OCI-LY7 (cell line): ENCODE measurements at regions not wholly inside any gene's neighbourhood (a gene's known extent, or its start where the extent isn't known, plus 50 kb on each side); places are given as distances from the start of the nearest gene placed in this dataset.
"Not testable (repeated sequence)": the region's sequence is repeated elsewhere in the genome, so short reads cannot be mapped to it uniquely, and the experiment has no call there.

Source experiments
- BruUV-seq: library from RNA; stranded (reverse); fragments of 400-500 nt; replicated peaks from 2 replicates; lab custom pipeline; 2021; lab: Mats Ljungman, UMichigan
- CTCF ChIA-PET: fragments of 300-600 bp; sonication (Branson Sonifier 250); formaldehyde crosslinking; loops from one replicate; lab custom pipeline; 2022; ENCODE audit warnings: antibody characterized with exemption; ENCODE audit not compliant: unreplicated experiment; lab: Charles Lee
- POLR2A ChIA-PET: fragments of 300-600 bp; sonication (Branson Sonifier 250); formaldehyde crosslinking; loops from one replicate; lab custom pipeline; 2022; ENCODE audit warnings: antibody characterized with exemption; lab: Charles Lee
- DNase-seq: peaks from one replicate; pipeline ENCODE4 v3.0.0-alpha.2; 2015; ENCODE audit warnings: low spot score
- H2AFZ ChIP-seq: fragments of 200-600 bp; sonication (generic), shearing (Covaris generic); 2 replicates; pipeline ENCODE4 v1.6.1; 2014; ENCODE audit warnings: mild to moderate bottlenecking, antibody characterized with exemption, low read length, moderate library complexity
- H3K27ac ChIP-seq: fragments of 200-600 bp; sonication (generic); 2 replicates; pipeline ENCODE4 v1.5.1; 2014; ENCODE audit warnings: mixed run types, low read depth, mild to moderate bottlenecking, moderate library complexity, low read length, inconsistent platforms; ENCODE audit not compliant: poor library complexity, severe bottlenecking
- H3K36me3 ChIP-seq: fragments of 200-600 bp; sonication (generic); 2 replicates; pipeline ENCODE4 v1.6.1; 2014; ENCODE audit warnings: mild to moderate bottlenecking, antibody characterized with exemption, low read length, moderate library complexity, mixed read lengths; ENCODE audit not compliant: insufficient read depth
- H3K4me1 ChIP-seq: fragments of 200-600 bp; sonication (generic); 2 replicates; pipeline ENCODE4 v1.5.1; 2014; ENCODE audit warnings: mild to moderate bottlenecking, low read length; ENCODE audit not compliant: insufficient read depth, poor library complexity, severe bottlenecking
- H3K4me2 ChIP-seq: fragments of 200-600 bp; sonication (generic); 2 replicates; pipeline ENCODE4 v1.6.1; 2014; ENCODE audit warnings: mild to moderate bottlenecking, low read length
- H3K4me3 ChIP-seq: fragments of 200-600 bp; sonication (generic); 2 replicates; pipeline ENCODE4 v1.5.1; 2014; ENCODE audit warnings: mild to moderate bottlenecking, low read depth, low read length; ENCODE audit not compliant: poor library complexity, severe bottlenecking
- H3K79me2 ChIP-seq: fragments of 200-600 bp; sonication (generic); 2 replicates; pipeline ENCODE4 v1.6.1; 2016; ENCODE audit warnings: low read depth, mild to moderate bottlenecking, low read length, moderate library complexity, mixed read lengths; ENCODE audit not compliant: insufficient read depth
- H3K9me2 ChIP-seq: fragments of 200-600 bp; sonication (generic); 2 replicates; pipeline ENCODE4 v1.6.1; 2016; ENCODE audit warnings: mild to moderate bottlenecking, low read length, mixed read lengths; ENCODE audit not compliant: insufficient read depth
- H3K9me3 ChIP-seq: fragments of 200-600 bp; sonication (generic); 2 replicates; pipeline ENCODE4 v1.6.1; 2014; ENCODE audit warnings: mild to moderate bottlenecking, mixed run types, low read length, mixed read lengths
- H4K20me1 ChIP-seq: fragments of 200-600 bp; sonication (generic); 2 replicates; pipeline ENCODE4 v1.6.1; 2014; ENCODE audit warnings: mild to moderate bottlenecking, antibody characterized with exemption, low read length, moderate library complexity, mixed read lengths; ENCODE audit not compliant: insufficient read depth
- EZH2phosphoT487 ChIP-seq: fragments of 200-600 bp; sonication (generic); IDR thresholded peaks from 2 replicates; pipeline ENCODE4 v1.6.1; 2018; ENCODE audit warnings: low read depth, borderline replicate concordance, mild to moderate bottlenecking, mixed run types, antibody characterized with exemption, low read length, moderate library complexity, mixed read lengths
- intact Hi-C: fragments of 100-400 bp; cut with micrococcal nuclease; formaldehyde crosslinking; loops from one replicate; pipeline ENCODE4 v1.10.0; 2022; ENCODE audit not compliant: unreplicated experiment
- TF ChIP-seq, protein P1 (sequence below): fragments of 200-600 bp; sonication (generic); conservative IDR thresholded peaks from 2 replicates; pipeline ENCODE4 v1.5.1; 2014; ENCODE audit warnings: mild to moderate bottlenecking, antibody characterized with exemption, low read length, moderate library complexity, mixed read lengths

- no peaks in the 10 kb centered on the region for H3K9me2 ChIP-seq
- H3K4me1 ChIP-seq: no peaks in the 10 kb centered on the region
- H4K20me1 ChIP-seq: no peaks in the 10 kb centered on the region
- intact Hi-C loops: no loop called here
- TF ChIP-seq EZH2phosphoT487: no peak
- TF ChIP-seq, protein P1, sequence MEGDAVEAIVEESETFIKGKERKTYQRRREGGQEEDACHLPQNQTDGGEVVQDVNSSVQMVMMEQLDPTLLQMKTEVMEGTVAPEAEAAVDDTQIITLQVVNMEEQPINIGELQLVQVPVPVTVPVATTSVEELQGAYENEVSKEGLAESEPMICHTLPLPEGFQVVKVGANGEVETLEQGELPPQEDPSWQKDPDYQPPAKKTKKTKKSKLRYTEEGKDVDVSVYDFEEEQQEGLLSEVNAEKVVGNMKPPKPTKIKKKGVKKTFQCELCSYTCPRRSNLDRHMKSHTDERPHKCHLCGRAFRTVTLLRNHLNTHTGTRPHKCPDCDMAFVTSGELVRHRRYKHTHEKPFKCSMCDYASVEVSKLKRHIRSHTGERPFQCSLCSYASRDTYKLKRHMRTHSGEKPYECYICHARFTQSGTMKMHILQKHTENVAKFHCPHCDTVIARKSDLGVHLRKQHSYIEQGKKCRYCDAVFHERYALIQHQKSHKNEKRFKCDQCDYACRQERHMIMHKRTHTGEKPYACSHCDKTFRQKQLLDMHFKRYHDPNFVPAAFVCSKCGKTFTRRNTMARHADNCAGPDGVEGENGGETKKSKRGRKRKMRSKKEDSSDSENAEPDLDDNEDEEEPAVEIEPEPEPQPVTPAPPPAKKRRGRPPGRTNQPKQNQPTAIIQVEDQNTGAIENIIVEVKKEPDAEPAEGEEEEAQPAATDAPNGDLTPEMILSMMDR: no peak
- ChIA-PET POLR2A (interaction anchor here (0.5 kb wide), 1 partner anchor 76 kb away, joined by 3 read pairs; no protein-coding TSS in a partner anchor), CTCF (no interaction called here)
- no TSS peak for BruUV-seq
- DNase-seq: no peak
- H3K36me3 ChIP-seq: no peaks in the 10 kb centered on the region
- no peak overlapping the region for H3K4me2 ChIP-seq
- H2AFZ ChIP-seq: no peak overlapping the region
- no peak overlapping the region for H3K4me3 ChIP-seq
- no peaks in the 10 kb centered on the region for H3K79me2 ChIP-seq
- H3K27ac ChIP-seq: no peak overlapping the region
- no peaks in the 10 kb centered on the region for H3K9me3 ChIP-seq
These were observed 321.1 kb upstream of the NT5E start for GRCh38 chr6:85128781-85129180.

- BruUV-seq, H3K4me1 ChIP-seq, CTCF ChIA-PET, H3K36me3 ChIP-seq, H3K4me3 ChIP-seq, intact Hi-C loops, H3K9me3 ChIP-seq, H3K27ac ChIP-seq, H3K9me2 ChIP-seq, H4K20me1 ChIP-seq, H3K79me2 ChIP-seq, DNase-seq, H2AFZ ChIP-seq, H3K4me2 ChIP-seq: not testable (repeated sequence)
- POLR2A ChIA-PET: interaction anchor here (0.5 kb wide), 1 partner anchor 75 kb away, joined by 3 read pairs; no protein-coding TSS in a partner anchor
These were observed 321.6 kb upstream of the NT5E start for GRCh38 chr6:85128256-85128655.

- POLR2A ChIA-PET: no interaction called here
These were observed 322.1 kb upstream of the NT5E start for GRCh38 chr6:85127696-85128243.

More at GRCh38 chr6:85127696-85128243, 322.1 kb upstream of the NT5E start:
- Histone ChIP-seq H3K9me3 (no peaks in the 10 kb centered on the region), H3K36me3 (no peaks in the 10 kb centered on the region), H2AFZ (no peak overlapping the region), H4K20me1 (no peaks in the 10 kb centered on the region), H3K27ac (no peak overlapping the region), H3K4me2 (no peak overlapping the region), H3K9me2 (no peaks in the 10 kb centered on the region), H3K4me3 (no peak overlapping the region), H3K4me1 (no peaks in the 10 kb centered on the region), H3K79me2 (no peaks in the 10 kb centered on the region)
- DNase-seq: no peak
- CTCF ChIA-PET: no interaction called here
- no peak for TF ChIP-seq EZH2phosphoT487
- TF ChIP-seq, protein P1: no peak
- intact Hi-C loops: no loop called here
- BruUV-seq: no TSS peak
